CD14-positive monocyte (primary cell): ENCODE measurements at regions not wholly inside any gene's neighbourhood (a gene's known extent, or its start where the extent isn't known, plus 50 kb on each side); places are given as distances from the start of the nearest gene placed in this dataset.

Source experiments
- DNase-seq, 3 donors: peaks; one replicate each; pipeline ENCODE4 v3.0.0-alpha.2; 2011 to 2022
- H2AFZ ChIP-seq: 2 replicates; pipeline ENCODE4 v1.6.0; 2012; ENCODE audit warnings: mild to moderate bottlenecking, low read depth, low read length, inconsistent platforms; ENCODE audit not compliant: insufficient read depth, poor library complexity, severe bottlenecking
- H3K27ac ChIP-seq, 2 donors: 1 replicate in 1 of 2; 2 replicates in 1 of 2; pipeline ENCODE4 v1.5.1; 2012 to 2013; ENCODE audit warnings: low read length in 2 of 2, control low read depth in 1 of 2, inconsistent platforms in 1 of 2, low read depth in 1 of 2, mild to moderate bottlenecking in 1 of 2
- H3K27me3 ChIP-seq, 2 donors: one replicate each; pipeline versions ENCODE4 v1.6.0 to v1.6.1; 2011 to 2013; ENCODE audit warnings: low read length in 2 of 2; ENCODE audit not compliant: control insufficient read depth in 2 of 2, insufficient read depth in 2 of 2
- H3K36me3 ChIP-seq, 2 donors: replicated peaks in 1 of 2; 1 replicate in 1 of 2; 2 replicates in 1 of 2; pipeline versions ENCODE4 v1.5.1 to v1.6.1; 2012 to 2013; ENCODE audit warnings: low read length in 2 of 2, control low read depth in 1 of 2, inconsistent platforms in 1 of 2, mild to moderate bottlenecking in 1 of 2; ENCODE audit not compliant: insufficient read depth in 2 of 2, control insufficient read depth in 1 of 2
- H3K4me1 ChIP-seq, 2 donors: 1 replicate in 1 of 2; 2 replicates in 1 of 2; pipeline versions ENCODE4 v1.5.1 to v1.6.1; 2012 to 2013; ENCODE audit warnings: low read length in 2 of 2, control low read depth in 1 of 2, inconsistent platforms in 1 of 2, mild to moderate bottlenecking in 1 of 2, moderate library complexity in 1 of 2; ENCODE audit not compliant: insufficient read depth in 2 of 2, control insufficient read depth in 1 of 2
- H3K4me2 ChIP-seq: replicated peaks from 2 replicates; pipeline ENCODE3; 2012; ENCODE audit warnings: low read length, moderate library complexity, mild to moderate bottlenecking; ENCODE audit not compliant: poor library complexity, severe bottlenecking; ENCODE audit errors: extremely low read depth
- H3K4me3 ChIP-seq, 3 experiments: fragments of 200-600 bp in 1 of 3; sonication (generic) in 1 of 3; replicated peaks in 1 of 3; 1 replicate in 2 of 3; 2 replicates in 1 of 3; pipeline ENCODE4 v1.5.1; 2011 to 2013; ENCODE audit warnings: low read length in 3 of 3, mild to moderate bottlenecking in 3 of 3, control low read depth in 2 of 3, low read depth in 2 of 3, inconsistent platforms in 1 of 3, moderate library complexity in 1 of 3
- H3K79me2 ChIP-seq: 2 replicates; pipeline ENCODE4 v1.6.0; 2012; ENCODE audit warnings: mild to moderate bottlenecking, control low read depth, inconsistent platforms, low read length, moderate library complexity; ENCODE audit not compliant: insufficient read depth
- H3K9ac ChIP-seq: 2 replicates; pipeline ENCODE4 v1.6.0; 2017; ENCODE audit warnings: low read length, mild to moderate bottlenecking; ENCODE audit not compliant: insufficient read depth, poor library complexity, severe bottlenecking
- H3K9me3 ChIP-seq, 2 donors: replicated peaks in 1 of 2; 1 replicate in 1 of 2; 2 replicates in 1 of 2; pipeline versions ENCODE4 v1.5.1 to v1.6.1; 2012 to 2013; ENCODE audit warnings: low read length in 2 of 2, control low read depth in 1 of 2; ENCODE audit not compliant: control insufficient read depth in 1 of 2, insufficient read depth in 1 of 2
- H4K20me1 ChIP-seq: 2 replicates; pipeline ENCODE4 v1.6.0; 2012; ENCODE audit warnings: mild to moderate bottlenecking, low read length, control low read depth, moderate library complexity; ENCODE audit not compliant: insufficient read depth
- H3K27ac Mint-ChIP-seq, 7 donors: one replicate each; pipeline ENCODE4 v1.8.0; 2020; ENCODE audit warnings: mild to moderate bottlenecking in 7 of 7, mixed read lengths in 7 of 7, moderate library complexity in 6 of 7, inconsistent platforms in 2 of 7
- H3K27me3 Mint-ChIP-seq, 3 donors: one replicate each; pipeline ENCODE4 v1.8.0; 2021 to 2022; ENCODE audit warnings: low read depth in 3 of 3, mild to moderate bottlenecking in 3 of 3, mixed read lengths in 3 of 3, moderate library complexity in 3 of 3, inconsistent platforms in 1 of 3
- H3K36me3 Mint-ChIP-seq, 2 donors: one replicate each; pipeline ENCODE4 v1.8.0; 2020; ENCODE audit warnings: mixed read lengths in 2 of 2, inconsistent platforms in 1 of 2, mild to moderate bottlenecking in 1 of 2
- H3K4me1 Mint-ChIP-seq: one replicate; pipeline ENCODE4 v1.8.0; 2020; ENCODE audit warnings: mild to moderate bottlenecking, mixed read lengths
- H3K4me3 Mint-ChIP-seq, 2 donors: one replicate each; pipeline ENCODE4 v1.8.0; 2020; ENCODE audit warnings: mild to moderate bottlenecking in 2 of 2, mixed read lengths in 2 of 2, moderate library complexity in 1 of 2
- H3K9me3 Mint-ChIP-seq, 7 donors: one replicate each; pipeline ENCODE4 v1.8.0; 2020 to 2022; ENCODE audit warnings: mixed read lengths in 7 of 7, mild to moderate bottlenecking in 6 of 7, moderate library complexity in 6 of 7, inconsistent platforms in 2 of 7
- WGBS: methylation state at CpG from one replicate; pipeline ENCODE4 v1.1.5; 2013; ENCODE audit warnings: missing lambda C conversion rate; ENCODE audit not compliant: insufficient coverage; 5-methylcytosine and 5-hydroxymethylcytosine counted together
- intact Hi-C, 2 donors: fragments of 100-400 bp; cut with micrococcal nuclease; formaldehyde crosslinking; loops; one replicate each; pipeline versions ENCODE4 v1.15.0 to v1.15.1; 2023
- TF ChIP-seq, protein P1 (sequence below): fragments of 200-600 bp; IDR thresholded peaks from one replicate; pipeline ENCODE4 v1.8.0; 2022; ENCODE audit warnings: antibody characterized with exemption, mild to moderate bottlenecking

DNA sequence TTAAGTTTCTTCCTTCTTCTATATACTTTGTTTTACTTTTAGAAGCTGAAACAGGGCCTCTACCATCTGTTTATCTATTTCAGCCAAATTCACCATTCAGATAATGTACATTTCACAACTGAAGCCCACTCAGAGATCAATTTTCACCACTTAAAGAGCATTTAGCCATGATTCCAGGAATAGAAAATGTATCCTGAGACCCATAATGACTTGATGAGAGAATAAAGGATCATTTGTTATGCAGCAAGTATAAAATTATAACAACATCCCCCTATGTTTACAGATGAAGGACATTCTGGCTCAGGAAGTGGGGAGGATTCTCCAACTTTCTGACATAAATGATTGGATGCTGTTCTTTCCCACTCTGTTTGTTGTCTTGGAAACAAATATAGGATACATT lies 962.1 kb upstream of the EEF2KMT start:
- H3K4me1 ChIP-seq = no peaks in the 10 kb centered on the region

DNA sequence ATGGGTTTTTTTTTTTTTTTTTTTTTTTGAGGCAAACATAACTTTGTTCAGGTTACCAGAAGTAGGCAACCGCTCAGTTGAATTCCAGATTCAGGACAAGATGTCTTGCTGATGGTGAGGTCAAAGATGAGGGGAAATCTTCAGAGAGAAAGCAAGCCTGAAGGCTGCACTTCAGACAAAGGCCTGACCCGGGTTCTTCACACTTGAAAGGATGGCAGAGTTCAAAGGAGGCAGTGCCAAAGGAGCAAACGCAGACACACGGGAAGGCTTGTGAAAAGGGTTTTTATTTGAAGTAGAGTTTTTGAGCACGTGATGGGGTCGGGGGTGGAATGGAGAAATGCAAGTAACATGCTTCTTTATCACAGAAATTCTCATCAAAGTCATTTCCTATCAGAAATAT lies 960.2 kb upstream of the EEF2KMT start:
- Histone ChIP-seq H3K27me3 (no peaks in the 10 kb centered on the region), H2AFZ (no peak overlapping the region), H3K4me1 (no peaks in the 10 kb centered on the region), H3K4me2 (no peak overlapping the region), H4K20me1 (no peaks in the 10 kb centered on the region), H3K79me2 (no peaks in the 10 kb centered on the region), H3K27ac (no peak overlapping the region), H3K9ac (no peak overlapping the region), H3K36me3 (no peaks in the 10 kb centered on the region), H3K4me3 (no peak overlapping the region), H3K9me3 (no peaks in the 10 kb centered on the region)
- Mint-ChIP-seq H3K27me3 (no peaks in the 10 kb centered on the region), H3K27ac (no peak overlapping the region), H3K36me3 (no peaks in the 10 kb centered on the region), H3K9me3 (peaks cover 0 to 4% (median 2%) of the 10 kb centered on the region in 7 donors), H3K4me3 (no peak overlapping the region), H3K4me1 (no peaks in the 10 kb centered on the region)
- WGBS = 60% methylated on average over 2 of the region's 6 CpGs
- TF ChIP-seq, protein P1, sequence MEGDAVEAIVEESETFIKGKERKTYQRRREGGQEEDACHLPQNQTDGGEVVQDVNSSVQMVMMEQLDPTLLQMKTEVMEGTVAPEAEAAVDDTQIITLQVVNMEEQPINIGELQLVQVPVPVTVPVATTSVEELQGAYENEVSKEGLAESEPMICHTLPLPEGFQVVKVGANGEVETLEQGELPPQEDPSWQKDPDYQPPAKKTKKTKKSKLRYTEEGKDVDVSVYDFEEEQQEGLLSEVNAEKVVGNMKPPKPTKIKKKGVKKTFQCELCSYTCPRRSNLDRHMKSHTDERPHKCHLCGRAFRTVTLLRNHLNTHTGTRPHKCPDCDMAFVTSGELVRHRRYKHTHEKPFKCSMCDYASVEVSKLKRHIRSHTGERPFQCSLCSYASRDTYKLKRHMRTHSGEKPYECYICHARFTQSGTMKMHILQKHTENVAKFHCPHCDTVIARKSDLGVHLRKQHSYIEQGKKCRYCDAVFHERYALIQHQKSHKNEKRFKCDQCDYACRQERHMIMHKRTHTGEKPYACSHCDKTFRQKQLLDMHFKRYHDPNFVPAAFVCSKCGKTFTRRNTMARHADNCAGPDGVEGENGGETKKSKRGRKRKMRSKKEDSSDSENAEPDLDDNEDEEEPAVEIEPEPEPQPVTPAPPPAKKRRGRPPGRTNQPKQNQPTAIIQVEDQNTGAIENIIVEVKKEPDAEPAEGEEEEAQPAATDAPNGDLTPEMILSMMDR = no peak
- DNase-seq = no peak
- intact Hi-C loops = no loop called here

More for the DNA sequence above, 962.1 kb upstream of the EEF2KMT start:
- Mint-ChIP-seq H3K27me3 (peaks cover 0 to 2% (median 0%) of the 10 kb centered on the region in 3 donors), H3K36me3 (no peaks in the 10 kb centered on the region), H3K27ac (no peak overlapping the region), H3K9me3 (peaks cover 0 to 2% (median 0%) of the 10 kb centered on the region in 7 donors), H3K4me1 (no peaks in the 10 kb centered on the region), H3K4me3 (no peak overlapping the region)
- intact Hi-C loops = no loop called here
- Histone ChIP-seq H3K9me3 (no peaks in the 10 kb centered on the region), H2AFZ (no peak overlapping the region), H4K20me1 (no peaks in the 10 kb centered on the region), H3K4me3 (no peak overlapping the region), H3K27ac (no peak overlapping the region), H3K9ac (no peak overlapping the region), H3K27me3 (no peaks in the 10 kb centered on the region), H3K36me3 (no peaks in the 10 kb centered on the region), H3K79me2 (no peaks in the 10 kb centered on the region), H3K4me2 (no peak overlapping the region)
- TF ChIP-seq, protein P1 = no peak
- DNase-seq = no peak
